ENCODE measurements at regions not wholly inside any gene's neighbourhood (a gene's known extent, or its start where the extent isn't known, plus 50 kb on each side); places are given as distances from the start of the nearest gene placed in this dataset.

- Mint-ChIP-seq H3K9me3 (peaks cover 15% of the 10 kb centered on the region), H3K36me3 (ENCODE audit: low read depth) (no peaks in the 10 kb centered on the region), H3K4me1 (ENCODE audit: low read depth) (no peaks in the 10 kb centered on the region), H3K4me3 (no peak overlapping the region), H3K27me3 (ENCODE audit: low read depth) (no peaks in the 10 kb centered on the region), H3K27ac (no peak overlapping the region)
These were observed 274.7 kb downstream of the ELAVL2 start for GRCh38 chr9:23551311-23551721.

- peaks cover 14% of the 10 kb centered on the region for H3K9me3 Mint-ChIP-seq
- H3K27me3 Mint-ChIP-seq (ENCODE audit: low read depth) = no peaks in the 10 kb centered on the region
- no peaks in the 10 kb centered on the region for H3K4me1 Mint-ChIP-seq (ENCODE audit: low read depth)
- H3K27ac Mint-ChIP-seq = no peak overlapping the region
- no peaks in the 10 kb centered on the region for H3K36me3 Mint-ChIP-seq (ENCODE audit: low read depth)
- H3K4me3 Mint-ChIP-seq = no peak overlapping the region
These were observed 273.9 kb downstream of the ELAVL2 start for GRCh38 chr9:23551929-23552707.

GRCh38 chr9:23552876-23553601 is 273.0 kb downstream of the ELAVL2 start:
- no peaks in the 10 kb centered on the region for H3K4me1 Mint-ChIP-seq (ENCODE audit: low read depth)
- H3K27me3 Mint-ChIP-seq (ENCODE audit: low read depth) = no peaks in the 10 kb centered on the region
- no peak overlapping the region for H3K4me3 Mint-ChIP-seq
- no peaks in the 10 kb centered on the region for H3K36me3 Mint-ChIP-seq (ENCODE audit: low read depth)
- H3K27ac Mint-ChIP-seq = no peak overlapping the region
- H3K9me3 Mint-ChIP-seq = peaks cover 13% of the 10 kb centered on the region

- Mint-ChIP-seq H3K9me3 (peaks cover 13% of the 10 kb centered on the region), H3K36me3 (ENCODE audit: low read depth) (no peaks in the 10 kb centered on the region), H3K4me1 (ENCODE audit: low read depth) (no peaks in the 10 kb centered on the region), H3K27ac (no peak overlapping the region), H3K4me3 (no peak overlapping the region), H3K27me3 (ENCODE audit: low read depth) (no peaks in the 10 kb centered on the region)
These were observed 271.4 kb downstream of the ELAVL2 start for GRCh38 chr9:23554686-23555085.

GRCh38 chr9:23555851-23556250 is 270.2 kb downstream of the ELAVL2 start:
- Mint-ChIP-seq H3K36me3 (ENCODE audit: low read depth) (no peaks in the 10 kb centered on the region), H3K4me3 (no peak overlapping the region), H3K9me3 (peaks cover 6% of the 10 kb centered on the region), H3K27ac (no peak overlapping the region), H3K27me3 (ENCODE audit: low read depth) (no peaks in the 10 kb centered on the region), H3K4me1 (ENCODE audit: low read depth) (no peaks in the 10 kb centered on the region)

GRCh38 chr9:23556459-23556858 is 269.6 kb downstream of the ELAVL2 start:
- Mint-ChIP-seq H3K27me3 (ENCODE audit: low read depth) (no peaks in the 10 kb centered on the region), H3K9me3 (peaks cover 6% of the 10 kb centered on the region), H3K4me1 (ENCODE audit: low read depth) (no peaks in the 10 kb centered on the region), H3K4me3 (no peak overlapping the region), H3K27ac (no peak overlapping the region), H3K36me3 (ENCODE audit: low read depth) (no peaks in the 10 kb centered on the region)

GRCh38 chr9:23557689-23558088 is 268.4 kb downstream of the ELAVL2 start:
- H3K9me3 Mint-ChIP-seq = peaks cover 10% of the 10 kb centered on the region
- no peaks in the 10 kb centered on the region for H3K4me1 Mint-ChIP-seq (ENCODE audit: low read depth)
- no peak overlapping the region for H3K4me3 Mint-ChIP-seq
- no peaks in the 10 kb centered on the region for H3K36me3 Mint-ChIP-seq (ENCODE audit: low read depth)
- H3K27me3 Mint-ChIP-seq (ENCODE audit: low read depth) = no peaks in the 10 kb centered on the region
- no peak overlapping the region for H3K27ac Mint-ChIP-seq

- peaks cover 14% of the 10 kb centered on the region for H3K9me3 Mint-ChIP-seq
- H3K27ac Mint-ChIP-seq = no peak overlapping the region
- H3K36me3 Mint-ChIP-seq (ENCODE audit: low read depth) = no peaks in the 10 kb centered on the region
- no peaks in the 10 kb centered on the region for H3K27me3 Mint-ChIP-seq (ENCODE audit: low read depth)
- H3K4me3 Mint-ChIP-seq = no peak overlapping the region
- H3K4me1 Mint-ChIP-seq (ENCODE audit: low read depth) = no peaks in the 10 kb centered on the region
These were observed 266.5 kb downstream of the ELAVL2 start for GRCh38 chr9:23559522-23559921.

GRCh38 chr9:23563517-23563916 is 262.5 kb downstream of the ELAVL2 start:
- Mint-ChIP-seq H3K4me3 (no peak overlapping the region), H3K27ac (no peak overlapping the region), H3K27me3 (ENCODE audit: low read depth) (no peaks in the 10 kb centered on the region), H3K9me3 (peaks cover 8% of the 10 kb centered on the region), H3K4me1 (ENCODE audit: low read depth) (no peaks in the 10 kb centered on the region), H3K36me3 (ENCODE audit: low read depth) (no peaks in the 10 kb centered on the region)

- no peaks in the 10 kb centered on the region for H3K36me3 Mint-ChIP-seq (ENCODE audit: low read depth)
- H3K27ac Mint-ChIP-seq = no peak overlapping the region
- H3K9me3 Mint-ChIP-seq = peaks cover 15% of the 10 kb centered on the region
- no peak overlapping the region for H3K4me3 Mint-ChIP-seq
- H3K4me1 Mint-ChIP-seq (ENCODE audit: low read depth) = no peaks in the 10 kb centered on the region
- no peaks in the 10 kb centered on the region for H3K27me3 Mint-ChIP-seq (ENCODE audit: low read depth)
These were observed 258.4 kb downstream of the ELAVL2 start for GRCh38 chr9:23567516-23568165.

- H3K36me3 Mint-ChIP-seq (ENCODE audit: low read depth) = no peaks in the 10 kb centered on the region
- H3K4me1 Mint-ChIP-seq (ENCODE audit: low read depth) = no peaks in the 10 kb centered on the region
- peaks cover 21% of the 10 kb centered on the region for H3K9me3 Mint-ChIP-seq
- H3K27me3 Mint-ChIP-seq (ENCODE audit: low read depth) = no peaks in the 10 kb centered on the region
- H3K4me3 Mint-ChIP-seq = no peak overlapping the region
- no peak overlapping the region for H3K27ac Mint-ChIP-seq
These were observed 254.5 kb downstream of the ELAVL2 start for GRCh38 chr9:23571414-23572104.

- no peaks in the 10 kb centered on the region for H3K4me1 Mint-ChIP-seq (ENCODE audit: low read depth)
These were observed 252.2 kb downstream of the ELAVL2 start for GRCh38 chr9:23573800-23574199.

GRCh38 chr9:23577611-23578010 is 248.4 kb downstream of the ELAVL2 start:
- H3K36me3 Mint-ChIP-seq (ENCODE audit: low read depth) = no peaks in the 10 kb centered on the region
- H3K27ac Mint-ChIP-seq = no peak overlapping the region
- no peaks in the 10 kb centered on the region for H3K27me3 Mint-ChIP-seq (ENCODE audit: low read depth)
- H3K9me3 Mint-ChIP-seq = peaks cover 16% of the 10 kb centered on the region
- no peak overlapping the region for H3K4me3 Mint-ChIP-seq
- no peaks in the 10 kb centered on the region for H3K4me1 Mint-ChIP-seq (ENCODE audit: low read depth)

More at GRCh38 chr9:23573800-23574199, 252.2 kb downstream of the ELAVL2 start:
- Mint-ChIP-seq H3K27me3 (ENCODE audit: low read depth) (no peaks in the 10 kb centered on the region), H3K36me3 (ENCODE audit: low read depth) (no peaks in the 10 kb centered on the region), H3K9me3 (peaks cover 28% of the 10 kb centered on the region), H3K27ac (no peak overlapping the region), H3K4me3 (no peak overlapping the region)

GRCh38 chr9:23581931-23582330 is 244.1 kb downstream of the ELAVL2 start:
- no peak overlapping the region for H3K4me3 Mint-ChIP-seq
- no peaks in the 10 kb centered on the region for H3K4me1 Mint-ChIP-seq (ENCODE audit: low read depth)
- H3K27ac Mint-ChIP-seq = no peak overlapping the region
- H3K36me3 Mint-ChIP-seq (ENCODE audit: low read depth) = no peaks in the 10 kb centered on the region
- H3K27me3 Mint-ChIP-seq (ENCODE audit: low read depth) = no peaks in the 10 kb centered on the region
- H3K9me3 Mint-ChIP-seq = peaks cover 9% of the 10 kb centered on the region
